OCI-LY7 (cell line): ENCODE measurements at regions not wholly inside any gene's neighbourhood (a gene's known extent, or its start where the extent isn't known, plus 50 kb on each side); places are given as distances from the start of the nearest gene placed in this dataset.

Experiments
- CTCF ChIP-seq: fragments of 200-600 bp; sonication (generic); conservative IDR thresholded peaks from 2 replicates; pipeline ENCODE4 v1.5.1; 2014; ENCODE audit warnings: mild to moderate bottlenecking, antibody characterized with exemption, low read length, moderate library complexity, mixed read lengths
- EZH2phosphoT487 ChIP-seq: fragments of 200-600 bp; sonication (generic); IDR thresholded peaks from 2 replicates; pipeline ENCODE4 v1.6.1; 2018; ENCODE audit warnings: low read depth, borderline replicate concordance, mild to moderate bottlenecking, mixed run types, antibody characterized with exemption, low read length, moderate library complexity, mixed read lengths

GRCh38 chr1:4452701-4453100 lies 201.7 kb upstream of the AJAP1 start:
- TF ChIP-seq CTCF (no peak), EZH2phosphoT487 (no peak)
